HFFc6 (cell line): ENCODE measurements at regions not wholly inside any gene's neighbourhood (a gene's known extent, or its start where the extent isn't known, plus 50 kb on each side); places are given as distances from the start of the nearest gene placed in this dataset.

ENCODE experiments used
- DNase-seq: peaks from one replicate; pipeline ENCODE4 v3.0.0-alpha.2; 2018
- H3K27ac Mint-ChIP-seq: 2 replicates; pipeline ENCODE4 v1.8.0; 2020; ENCODE audit warnings: mild to moderate bottlenecking, mixed read lengths
- H3K27me3 Mint-ChIP-seq: 2 replicates; pipeline ENCODE4 v1.8.0; 2021; ENCODE audit warnings: mild to moderate bottlenecking, moderate library complexity, mixed read lengths; ENCODE audit not compliant: insufficient read depth
- H3K36me3 Mint-ChIP-seq: 2 replicates; pipeline ENCODE4 v1.8.0; 2021; ENCODE audit warnings: low read depth, mixed read lengths
- H3K4me1 Mint-ChIP-seq: 2 replicates; pipeline ENCODE4 v1.8.0; 2020; ENCODE audit warnings: low read depth, mixed read lengths
- H3K4me3 Mint-ChIP-seq: 2 replicates; pipeline ENCODE4 v1.8.0; 2020; ENCODE audit warnings: mild to moderate bottlenecking, moderate library complexity, mixed read lengths
- H3K9me3 Mint-ChIP-seq: 2 replicates; pipeline ENCODE4 v1.8.0; 2020; ENCODE audit warnings: mild to moderate bottlenecking, mixed read lengths
- TF ChIP-seq, protein P1 (sequence below): fragments of 200-600 bp; sonication (generic); IDR thresholded peaks from 2 replicates; pipeline ENCODE4 v1.5.0; 2021; ENCODE audit warnings: antibody characterized with exemption, mild to moderate bottlenecking

- H3K36me3 Mint-ChIP-seq = no peaks in the 10 kb centered on the region
- H3K9me3 Mint-ChIP-seq = no peaks in the 10 kb centered on the region; the same call in 1 of the 2 replicates
- TF ChIP-seq, protein P1, sequence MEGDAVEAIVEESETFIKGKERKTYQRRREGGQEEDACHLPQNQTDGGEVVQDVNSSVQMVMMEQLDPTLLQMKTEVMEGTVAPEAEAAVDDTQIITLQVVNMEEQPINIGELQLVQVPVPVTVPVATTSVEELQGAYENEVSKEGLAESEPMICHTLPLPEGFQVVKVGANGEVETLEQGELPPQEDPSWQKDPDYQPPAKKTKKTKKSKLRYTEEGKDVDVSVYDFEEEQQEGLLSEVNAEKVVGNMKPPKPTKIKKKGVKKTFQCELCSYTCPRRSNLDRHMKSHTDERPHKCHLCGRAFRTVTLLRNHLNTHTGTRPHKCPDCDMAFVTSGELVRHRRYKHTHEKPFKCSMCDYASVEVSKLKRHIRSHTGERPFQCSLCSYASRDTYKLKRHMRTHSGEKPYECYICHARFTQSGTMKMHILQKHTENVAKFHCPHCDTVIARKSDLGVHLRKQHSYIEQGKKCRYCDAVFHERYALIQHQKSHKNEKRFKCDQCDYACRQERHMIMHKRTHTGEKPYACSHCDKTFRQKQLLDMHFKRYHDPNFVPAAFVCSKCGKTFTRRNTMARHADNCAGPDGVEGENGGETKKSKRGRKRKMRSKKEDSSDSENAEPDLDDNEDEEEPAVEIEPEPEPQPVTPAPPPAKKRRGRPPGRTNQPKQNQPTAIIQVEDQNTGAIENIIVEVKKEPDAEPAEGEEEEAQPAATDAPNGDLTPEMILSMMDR = no peak
- no peak for DNase-seq
- H3K27me3 Mint-ChIP-seq = no peaks in the 10 kb centered on the region; the same call in 1 of the 2 replicates
- H3K27ac Mint-ChIP-seq = no peak overlapping the region
- H3K4me3 Mint-ChIP-seq = no peak overlapping the region
- no peaks in the 10 kb centered on the region for H3K4me1 Mint-ChIP-seq
Observed at GRCh38 chr4:85302193-85302736, 172.7 kb upstream of the ARHGAP24 start.

DNA sequence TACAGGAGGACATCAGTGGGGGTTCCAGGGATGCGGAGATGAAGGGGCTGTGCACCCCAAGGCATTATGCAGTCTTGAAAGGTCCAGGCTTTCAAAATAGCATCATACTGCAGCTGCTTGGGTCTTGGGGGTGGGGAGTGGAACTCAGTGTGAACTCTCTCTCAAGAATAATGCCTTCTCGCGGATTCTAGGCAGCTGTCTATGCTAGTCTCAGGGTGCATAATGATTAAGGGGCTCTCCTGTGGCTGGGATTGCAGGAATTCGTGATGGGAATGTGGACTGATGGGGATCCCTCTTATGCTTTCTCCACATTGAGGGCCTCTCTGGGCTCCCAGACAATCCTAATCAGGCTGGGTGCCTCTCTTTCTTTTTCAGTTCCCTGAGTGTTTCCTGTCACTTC lies 172.2 kb upstream of the ARHGAP24 start:
- TF ChIP-seq, protein P1 = no peak
- no peak overlapping the region for H3K27ac Mint-ChIP-seq
- no peaks in the 10 kb centered on the region; the same call in 1 of the 2 replicates for H3K27me3 Mint-ChIP-seq

GRCh38 chr4:85318415-85318814 lies 156.5 kb upstream of the ARHGAP24 start:
- Mint-ChIP-seq H3K27me3 (no peaks in the 10 kb centered on the region; the same call in 1 of the 2 replicates), H3K4me1 (no peaks in the 10 kb centered on the region), H3K9me3 (peaks cover 18% of the 10 kb centered on the region), H3K27ac (no peak overlapping the region), H3K36me3 (no peaks in the 10 kb centered on the region), H3K4me3 (no peak overlapping the region)
- no peak for DNase-seq
- TF ChIP-seq, protein P1 = peak; percentile 9; the same call in 1 of the 2 replicates

More for the DNA sequence above, 172.2 kb upstream of the ARHGAP24 start:
- Mint-ChIP-seq H3K9me3 (no peaks in the 10 kb centered on the region; the same call in 1 of the 2 replicates), H3K4me1 (no peaks in the 10 kb centered on the region), H3K36me3 (no peaks in the 10 kb centered on the region), H3K4me3 (no peak overlapping the region)
- no peak for DNase-seq

- DNase-seq = no peak
- Mint-ChIP-seq H3K27me3 (no peaks in the 10 kb centered on the region; the same call in 1 of the 2 replicates), H3K9me3 (no peaks in the 10 kb centered on the region; the same call in 1 of the 2 replicates), H3K36me3 (no peaks in the 10 kb centered on the region), H3K4me3 (no peak overlapping the region), H3K4me1 (no peaks in the 10 kb centered on the region), H3K27ac (no peak overlapping the region)
- TF ChIP-seq, protein P1 = no peak
Observed at GRCh38 chr4:85358831-85359230, 116.1 kb upstream of the ARHGAP24 start.

GRCh38 chr4:85362550-85362949 lies 112.4 kb upstream of the ARHGAP24 start:
- no peak for DNase-seq
- Mint-ChIP-seq H3K36me3 (no peaks in the 10 kb centered on the region), H3K4me1 (no peaks in the 10 kb centered on the region), H3K4me3 (no peak overlapping the region), H3K27ac (no peak overlapping the region), H3K9me3 (no peaks in the 10 kb centered on the region; the same call in 1 of the 2 replicates), H3K27me3 (no peaks in the 10 kb centered on the region; the same call in 1 of the 2 replicates)
- TF ChIP-seq, protein P1 = no peak
